Suprapubic skin (tissue), 3 donors: ENCODE measurements at regions not wholly inside any gene's neighbourhood (a gene's known extent, or its start where the extent isn't known, plus 50 kb on each side); places are given as distances from the start of the nearest gene placed in this dataset.

Source experiments
- POLR2A ChIP-seq, 2 donors: fragments of 450-650 bp; IDR thresholded peaks; one replicate each; pipeline ENCODE4 v1.6.1; 2017; ENCODE audit warnings: antibody characterized with exemption in 2 of 2, mild to moderate bottlenecking in 2 of 2, moderate library complexity in 2 of 2
- TF ChIP-seq, protein P1 (sequence below), 2 donors: fragments of 200-600 bp in 1 of 2; fragments of 450-650 bp in 1 of 2; sonication (generic) in 1 of 2; IDR thresholded peaks; one replicate each; pipeline ENCODE4 v1.5.1; 2016 to 2019; ENCODE audit warnings: antibody characterized with exemption in 2 of 2, mild to moderate bottlenecking in 1 of 2, moderate library complexity in 1 of 2

DNA sequence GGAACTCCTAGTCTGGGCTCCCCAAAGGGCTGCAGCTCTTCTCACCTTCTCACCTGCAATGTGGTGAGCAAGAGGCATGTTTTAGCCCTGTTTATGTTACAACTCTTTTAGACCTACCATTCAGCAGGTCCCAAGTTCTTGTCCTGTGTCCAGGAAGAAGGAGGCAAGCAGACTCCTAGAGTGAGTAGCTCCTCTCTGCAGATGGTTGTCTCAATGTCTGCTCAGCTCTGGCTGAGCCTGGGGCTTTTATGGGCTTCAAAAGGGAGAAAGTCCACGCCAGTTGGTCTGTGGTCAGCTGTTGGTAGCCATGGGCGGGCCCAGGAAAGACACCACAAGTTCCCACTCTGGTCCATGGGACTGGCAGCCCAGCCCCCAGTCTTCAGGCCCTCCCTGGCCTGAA lies 148.1 kb upstream of the HS6ST1 start:
- TF ChIP-seq, protein P1, sequence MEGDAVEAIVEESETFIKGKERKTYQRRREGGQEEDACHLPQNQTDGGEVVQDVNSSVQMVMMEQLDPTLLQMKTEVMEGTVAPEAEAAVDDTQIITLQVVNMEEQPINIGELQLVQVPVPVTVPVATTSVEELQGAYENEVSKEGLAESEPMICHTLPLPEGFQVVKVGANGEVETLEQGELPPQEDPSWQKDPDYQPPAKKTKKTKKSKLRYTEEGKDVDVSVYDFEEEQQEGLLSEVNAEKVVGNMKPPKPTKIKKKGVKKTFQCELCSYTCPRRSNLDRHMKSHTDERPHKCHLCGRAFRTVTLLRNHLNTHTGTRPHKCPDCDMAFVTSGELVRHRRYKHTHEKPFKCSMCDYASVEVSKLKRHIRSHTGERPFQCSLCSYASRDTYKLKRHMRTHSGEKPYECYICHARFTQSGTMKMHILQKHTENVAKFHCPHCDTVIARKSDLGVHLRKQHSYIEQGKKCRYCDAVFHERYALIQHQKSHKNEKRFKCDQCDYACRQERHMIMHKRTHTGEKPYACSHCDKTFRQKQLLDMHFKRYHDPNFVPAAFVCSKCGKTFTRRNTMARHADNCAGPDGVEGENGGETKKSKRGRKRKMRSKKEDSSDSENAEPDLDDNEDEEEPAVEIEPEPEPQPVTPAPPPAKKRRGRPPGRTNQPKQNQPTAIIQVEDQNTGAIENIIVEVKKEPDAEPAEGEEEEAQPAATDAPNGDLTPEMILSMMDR (IDR thresholded peaks at IDR 0.05), result no peak
- no peak for TF ChIP-seq POLR2A (IDR thresholded peaks at IDR 0.05)
